Neural progenitor cell (in vitro differentiated cells): ENCODE measurements at regions not wholly inside any gene's neighbourhood (a gene's known extent, or its start where the extent isn't known, plus 50 kb on each side); places are given as distances from the start of the nearest gene placed in this dataset.

Experiments used
- DNase-seq: peaks from one replicate; pipeline ENCODE4 v3.0.0-alpha.2; 2016; ENCODE audit warnings: low spot score
- H2AFZ ChIP-seq: fragments of 200-600 bp; sonication (generic); replicated peaks from 2 replicates; pipeline ENCODE4 v1.6.1; 2016; ENCODE audit warnings: antibody characterized with exemption
- H3F3A ChIP-seq: fragments of 200-600 bp; sonication (generic); 2 replicates; pipeline ENCODE4 v1.6.1; 2016; ENCODE audit warnings: antibody characterized with exemption, low read depth
- H3K27ac ChIP-seq: fragments of 200-600 bp; sonication (generic); 2 replicates; pipeline ENCODE4 v1.5.1; 2016; ENCODE audit warnings: mild to moderate bottlenecking
- H3K27me3 ChIP-seq: fragments of 200-600 bp; sonication (generic); 2 replicates; pipeline ENCODE4 v1.6.1; 2016; ENCODE audit warnings: mild to moderate bottlenecking, moderate library complexity
- H3K36me3 ChIP-seq: fragments of 200-600 bp; sonication (generic); 2 replicates; pipeline ENCODE4 v1.5.1; 2016
- H3K4me1 ChIP-seq: fragments of 200-600 bp; sonication (generic); 2 replicates; pipeline ENCODE4 v1.6.1; 2016; ENCODE audit warnings: mixed run types
- H3K4me2 ChIP-seq: fragments of 200-600 bp; sonication (generic); 2 replicates; pipeline ENCODE4 v1.6.1; 2016
- H3K4me3 ChIP-seq: fragments of 200-600 bp; sonication (generic); 2 replicates; pipeline ENCODE4 v1.5.1; 2016
- H3K79me2 ChIP-seq: fragments of 200-600 bp; sonication (generic); 2 replicates; pipeline ENCODE4 v1.6.1; 2016; ENCODE audit warnings: low read depth
- H3K9ac ChIP-seq: fragments of 200-600 bp; sonication (generic); 2 replicates; pipeline ENCODE4 v1.6.1; 2016
- H3K9me3 ChIP-seq: fragments of 200-600 bp; sonication (generic); 2 replicates; pipeline ENCODE4 v1.5.1; 2016; ENCODE audit warnings: low read depth
- H4K20me1 ChIP-seq: fragments of 200-600 bp; sonication (generic); 2 replicates; pipeline ENCODE4 v1.6.1; 2016; ENCODE audit warnings: low read depth
- H3K27ac Mint-ChIP-seq: 3 replicates; pipeline ENCODE4 v1.8.0; 2021; ENCODE audit warnings: mixed read lengths
- H3K27me3 Mint-ChIP-seq: 2 replicates; pipeline ENCODE4 v1.8.0; 2022; ENCODE audit warnings: low read depth, mild to moderate bottlenecking, inconsistent platforms, moderate library complexity, mixed read lengths; ENCODE audit not compliant: insufficient read depth
- H3K36me3 Mint-ChIP-seq: 3 replicates; pipeline ENCODE4 v1.8.0; 2021; ENCODE audit warnings: mixed read lengths
- H3K4me1 Mint-ChIP-seq: 3 replicates; pipeline ENCODE4 v1.8.0; 2021; ENCODE audit warnings: mixed read lengths
- H3K4me3 Mint-ChIP-seq: 3 replicates; pipeline ENCODE4 v1.8.0; 2021; ENCODE audit warnings: mild to moderate bottlenecking, moderate library complexity, mixed read lengths
- H3K9me3 Mint-ChIP-seq: 3 replicates; pipeline ENCODE4 v1.8.0; 2020; ENCODE audit warnings: mixed read lengths
- CTCF ChIP-seq: fragments of 200-600 bp; sonication (generic); IDR thresholded peaks from 2 replicates; pipeline ENCODE4 v1.5.1; 2017; ENCODE audit warnings: antibody characterized with exemption, mild to moderate bottlenecking
- EZH2 ChIP-seq: fragments of 200-600 bp; sonication (generic); IDR thresholded peaks from 2 replicates; pipeline ENCODE4 v1.6.1; 2017; ENCODE audit warnings: antibody characterized with exemption, mild to moderate bottlenecking, moderate library complexity
- EZH2phosphoT487 ChIP-seq: fragments of 200-600 bp; sonication (generic); IDR thresholded peaks from 2 replicates; pipeline ENCODE4 v1.6.1; 2017; ENCODE audit warnings: antibody characterized with exemption

GRCh38 chr1:162929177-162929576 lies 68.2 kb upstream of the CCDC190 start:
- no peaks in the 10 kb centered on the region for H3K79me2 ChIP-seq
- Mint-ChIP-seq H3K4me3 (no peak overlapping the region), H3K4me1 (no peaks in the 10 kb centered on the region), H3K27ac (no peak overlapping the region), H3K9me3 (no peaks in the 10 kb centered on the region), H3K36me3 (no peaks in the 10 kb centered on the region), H3K27me3 (peaks cover under 1% of the 10 kb centered on the region)
- no peak overlapping the region for H3K4me3 ChIP-seq
- TF ChIP-seq EZH2 (no peak), CTCF (no peak), EZH2phosphoT487 (no peak)
- H2AFZ ChIP-seq = no peak overlapping the region
- H3K4me2 ChIP-seq = no peak overlapping the region
- no peaks in the 10 kb centered on the region for H3K9me3 ChIP-seq
- H3K27ac ChIP-seq = no peak overlapping the region
- no peaks in the 10 kb centered on the region for H3K4me1 ChIP-seq
- H4K20me1 ChIP-seq = no peaks in the 10 kb centered on the region
- no peak overlapping the region for H3K9ac ChIP-seq
- no peaks in the 10 kb centered on the region for H3K27me3 ChIP-seq
- no peak for DNase-seq
- H3K36me3 ChIP-seq = no peaks in the 10 kb centered on the region
- no peaks in the 10 kb centered on the region for H3F3A ChIP-seq

GRCh38 chr1:162928141-162928540 lies 67.2 kb upstream of the CCDC190 start:
- Mint-ChIP-seq H3K4me1 (no peaks in the 10 kb centered on the region), H3K27me3 (peaks cover 4% of the 10 kb centered on the region), H3K36me3 (no peaks in the 10 kb centered on the region), H3K9me3 (no peaks in the 10 kb centered on the region), H3K27ac (no peak overlapping the region), H3K4me3 (no peak overlapping the region)
- TF ChIP-seq EZH2phosphoT487 (no peak), EZH2 (no peak), CTCF (no peak)
- no peaks in the 10 kb centered on the region for H3K27me3 ChIP-seq
- H3F3A ChIP-seq = no peaks in the 10 kb centered on the region
- no peak overlapping the region for H3K4me2 ChIP-seq
- no peaks in the 10 kb centered on the region for H3K9me3 ChIP-seq
- no peaks in the 10 kb centered on the region for H3K36me3 ChIP-seq
- no peak for DNase-seq
- no peak overlapping the region for H3K4me3 ChIP-seq
- no peak overlapping the region for H2AFZ ChIP-seq
- no peak overlapping the region for H3K27ac ChIP-seq
- H3K4me1 ChIP-seq = no peaks in the 10 kb centered on the region
- H3K79me2 ChIP-seq = no peaks in the 10 kb centered on the region
- no peak overlapping the region for H3K9ac ChIP-seq
- H4K20me1 ChIP-seq = no peaks in the 10 kb centered on the region

GRCh38 chr1:162927421-162927820 lies 66.4 kb upstream of the CCDC190 start:
- no peaks in the 10 kb centered on the region for H3K79me2 ChIP-seq
- H3K27me3 ChIP-seq = no peaks in the 10 kb centered on the region
- Mint-ChIP-seq H3K36me3 (no peaks in the 10 kb centered on the region), H3K4me1 (no peaks in the 10 kb centered on the region), H3K27ac (no peak overlapping the region), H3K27me3 (peaks cover 4% of the 10 kb centered on the region), H3K9me3 (no peaks in the 10 kb centered on the region), H3K4me3 (no peak overlapping the region)
- TF ChIP-seq EZH2phosphoT487 (no peak), CTCF (no peak)
- H3K9me3 ChIP-seq = no peaks in the 10 kb centered on the region
- DNase-seq = no peak
- H3F3A ChIP-seq = no peaks in the 10 kb centered on the region
- H3K9ac ChIP-seq = no peak overlapping the region
- H3K4me2 ChIP-seq = no peak overlapping the region
- no peak overlapping the region for H3K27ac ChIP-seq
- no peak overlapping the region for H3K4me3 ChIP-seq
- peaks cover 5% of the 10 kb centered on the region for H3K4me1 ChIP-seq
- H3K36me3 ChIP-seq = no peaks in the 10 kb centered on the region
- H4K20me1 ChIP-seq = no peaks in the 10 kb centered on the region
- H2AFZ ChIP-seq = peak overlapping the region; percentile 10

- no peak overlapping the region for H3K9ac ChIP-seq
- Mint-ChIP-seq H3K36me3 (no peaks in the 10 kb centered on the region), H3K4me3 (no peak overlapping the region), H3K4me1 (no peaks in the 10 kb centered on the region), H3K27ac (no peak overlapping the region), H3K9me3 (no peaks in the 10 kb centered on the region), H3K27me3 (peaks cover 4% of the 10 kb centered on the region)
- H3K36me3 ChIP-seq = no peaks in the 10 kb centered on the region
- H3K27me3 ChIP-seq = no peaks in the 10 kb centered on the region
- no peak overlapping the region for H3K4me2 ChIP-seq
- H3F3A ChIP-seq = no peaks in the 10 kb centered on the region
- no peaks in the 10 kb centered on the region for H4K20me1 ChIP-seq
- peaks cover 6% of the 10 kb centered on the region for H3K4me1 ChIP-seq
- H2AFZ ChIP-seq = no peak overlapping the region
- TF ChIP-seq CTCF = no peak
- no peak for TF ChIP-seq EZH2phosphoT487
- no peak for TF ChIP-seq EZH2
- H3K27ac ChIP-seq = no peak overlapping the region
- DNase-seq = no peak
- H3K9me3 ChIP-seq = no peaks in the 10 kb centered on the region
- H3K4me3 ChIP-seq = no peak overlapping the region
- no peaks in the 10 kb centered on the region for H3K79me2 ChIP-seq
Observed at GRCh38 chr1:162926906-162927305, 65.9 kb upstream of the CCDC190 start.
